Stimulated activated CD4-positive, alpha-beta T cell treated with anti-CD3 and anti-CD28 coated beads, Interleukin-4, amount 100 ng/mL, for 24 hours (primary cell): ENCODE measurements at regions not wholly inside any gene's neighbourhood (a gene's known extent, or its start where the extent isn't known, plus 50 kb on each side); places are given as distances from the start of the nearest gene placed in this dataset.
"Not testable (repeated sequence)": the region's sequence is repeated elsewhere in the genome, so short reads cannot be mapped to it uniquely, and the experiment has no call there.

Experiments
- DNase-seq: peaks from one replicate; pipeline ENCODE4 v3.0.0-alpha.2; 2020

DNA sequence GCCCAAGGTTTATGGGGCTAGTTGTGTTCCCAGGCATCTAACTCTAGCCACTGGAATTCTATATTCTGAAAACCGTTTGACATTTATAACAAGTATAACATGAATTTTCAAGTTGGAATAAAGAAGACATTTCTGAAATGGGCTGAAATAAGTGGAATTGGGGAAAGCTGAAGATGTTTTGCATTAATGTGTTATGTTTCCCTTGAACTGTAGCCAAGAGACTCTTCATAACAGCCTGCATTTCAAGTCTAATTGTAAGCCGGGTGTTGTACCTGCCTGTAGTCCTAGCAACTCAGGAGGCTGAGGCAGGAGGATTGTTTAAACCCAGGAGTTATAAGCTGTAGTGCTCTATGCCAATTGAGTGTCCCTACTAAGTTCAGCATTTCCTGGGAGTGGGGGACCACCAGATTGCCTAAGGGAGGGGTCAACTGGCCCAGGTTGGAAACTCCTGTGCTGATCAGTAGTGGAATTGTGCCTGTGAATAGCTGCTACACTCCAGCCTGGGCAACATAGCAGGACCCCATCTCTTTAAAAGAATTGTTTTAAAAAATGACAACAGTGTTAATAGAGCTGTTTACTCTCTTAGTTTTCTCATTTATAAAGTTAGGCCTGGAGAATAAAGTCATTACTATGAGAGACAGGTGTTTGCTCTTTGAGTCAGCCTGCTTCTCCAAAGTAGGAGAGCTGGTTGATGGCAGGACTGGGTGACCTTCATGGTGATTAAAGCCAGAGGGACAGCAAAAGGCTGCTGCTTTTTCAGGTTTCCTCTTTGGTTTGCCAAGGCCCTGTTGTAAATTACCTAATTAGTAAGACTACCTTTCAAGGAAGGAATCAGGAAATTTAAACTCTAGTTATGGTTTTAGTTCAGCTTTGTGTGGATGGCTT is 483.6 kb upstream of the RGS6 start:
- DNase-seq = no peak

DNA sequence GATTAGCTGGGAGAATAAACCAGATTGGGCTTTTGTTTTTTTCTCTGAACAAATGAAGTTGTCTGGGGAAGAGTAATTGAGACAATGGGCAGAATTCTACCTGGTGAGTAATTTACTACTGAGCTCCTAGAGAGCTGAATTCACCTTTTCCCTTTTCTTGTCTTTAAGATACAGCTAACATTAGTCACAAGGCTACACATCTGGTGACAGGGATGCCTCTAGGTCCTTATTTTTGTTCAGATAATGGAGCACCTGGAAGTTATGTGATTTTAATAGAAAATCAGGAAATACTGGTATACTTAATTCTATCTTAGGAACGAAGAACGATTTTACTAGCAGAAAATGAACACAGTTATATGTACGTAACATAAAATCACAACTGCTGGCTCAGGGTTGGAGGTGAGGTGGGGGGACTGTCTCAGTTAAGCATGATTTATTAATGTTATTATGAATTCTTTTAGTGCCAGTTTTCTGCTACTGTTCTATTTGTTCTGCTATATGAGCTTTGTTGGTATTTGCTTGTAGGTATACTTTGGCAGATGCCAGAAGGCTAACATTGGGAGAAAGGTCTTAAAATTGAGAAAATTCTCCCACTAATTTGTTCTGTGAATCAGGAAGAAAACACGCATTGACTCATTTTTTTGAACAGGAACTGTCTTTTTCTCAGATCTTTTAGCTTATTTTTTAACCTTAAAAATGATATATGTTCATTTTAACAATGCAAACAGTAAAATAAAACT is 482.7 kb upstream of the RGS6 start:
- no peak for DNase-seq

DNA sequence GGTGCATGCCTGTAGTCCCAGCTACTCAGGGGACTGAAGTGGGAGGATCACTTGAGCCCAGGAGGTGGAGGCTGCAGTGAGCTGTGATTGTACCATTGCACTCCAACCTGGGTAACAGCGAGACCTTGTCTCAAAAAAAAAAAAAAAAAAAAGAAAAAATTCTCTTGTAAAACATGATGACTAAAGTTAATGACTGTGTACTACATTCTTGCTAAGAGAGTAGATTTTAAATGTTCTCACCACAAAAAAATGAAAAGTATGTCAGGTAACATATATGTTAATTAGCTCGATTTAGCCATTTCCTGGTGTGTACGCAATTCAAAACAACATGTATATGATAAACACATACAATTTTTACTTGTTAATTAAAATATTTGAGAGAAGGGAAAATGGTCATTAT is 480.7 kb upstream of the RGS6 start:
- no peak for DNase-seq

DNA sequence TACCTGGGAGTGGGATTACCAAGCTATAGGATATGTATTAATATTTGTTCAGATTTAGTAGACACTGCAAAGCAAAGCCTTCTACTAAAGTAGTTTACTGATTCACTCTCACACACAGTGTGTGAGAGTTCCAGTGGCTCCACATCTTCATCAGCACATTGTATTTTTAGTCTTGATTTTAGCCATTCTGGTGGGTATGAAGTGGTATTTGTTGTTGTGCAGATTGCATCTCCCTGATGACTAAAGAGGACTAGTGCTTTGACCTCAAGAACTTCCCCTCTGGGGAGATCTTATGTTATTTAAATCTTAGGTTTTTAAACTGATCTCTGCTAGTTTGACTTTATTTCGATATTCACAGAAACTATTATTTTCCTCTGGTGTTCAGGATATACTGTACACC is 479.7 kb upstream of the RGS6 start:
- no peak for DNase-seq

DNA sequence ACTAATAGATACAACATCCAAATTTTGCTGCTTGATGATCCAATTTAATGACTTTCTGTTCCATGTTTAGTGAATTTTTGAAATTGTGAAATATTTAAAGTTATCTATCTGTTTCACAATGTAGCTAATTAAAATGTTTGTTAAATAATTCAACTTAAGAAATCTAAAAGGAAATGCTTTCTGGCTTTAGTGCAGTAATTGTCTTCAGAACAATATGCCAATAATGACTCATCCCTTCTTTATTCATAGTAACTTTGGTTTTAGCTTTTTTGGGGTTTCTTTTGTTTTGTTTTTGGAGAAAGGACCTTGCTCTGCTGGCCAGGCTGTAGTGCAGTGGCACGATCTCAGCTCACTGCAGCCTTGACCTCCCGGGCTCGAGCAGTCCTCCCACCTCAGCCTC is 479.2 kb upstream of the RGS6 start:
- DNase-seq = no peak

DNA sequence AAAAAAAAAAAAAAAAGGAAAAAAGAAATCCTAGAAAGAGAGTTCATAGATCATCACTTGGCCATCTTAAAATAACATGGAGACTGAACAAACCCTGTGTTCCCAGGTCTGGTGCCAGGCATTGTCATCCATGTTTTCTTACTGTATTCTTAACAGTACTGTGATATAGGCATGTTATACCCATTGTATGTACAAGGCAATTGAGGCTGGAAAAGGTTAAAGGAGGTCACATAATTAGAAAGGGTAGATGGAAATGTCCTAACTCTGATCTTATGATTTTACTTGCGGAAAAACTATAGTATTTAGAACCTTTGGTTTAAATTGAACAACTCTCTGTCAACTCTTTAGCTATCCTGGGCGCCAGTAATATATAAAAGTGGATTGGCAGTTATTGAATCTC is 478.2 kb upstream of the RGS6 start:
- no peak for DNase-seq

DNA sequence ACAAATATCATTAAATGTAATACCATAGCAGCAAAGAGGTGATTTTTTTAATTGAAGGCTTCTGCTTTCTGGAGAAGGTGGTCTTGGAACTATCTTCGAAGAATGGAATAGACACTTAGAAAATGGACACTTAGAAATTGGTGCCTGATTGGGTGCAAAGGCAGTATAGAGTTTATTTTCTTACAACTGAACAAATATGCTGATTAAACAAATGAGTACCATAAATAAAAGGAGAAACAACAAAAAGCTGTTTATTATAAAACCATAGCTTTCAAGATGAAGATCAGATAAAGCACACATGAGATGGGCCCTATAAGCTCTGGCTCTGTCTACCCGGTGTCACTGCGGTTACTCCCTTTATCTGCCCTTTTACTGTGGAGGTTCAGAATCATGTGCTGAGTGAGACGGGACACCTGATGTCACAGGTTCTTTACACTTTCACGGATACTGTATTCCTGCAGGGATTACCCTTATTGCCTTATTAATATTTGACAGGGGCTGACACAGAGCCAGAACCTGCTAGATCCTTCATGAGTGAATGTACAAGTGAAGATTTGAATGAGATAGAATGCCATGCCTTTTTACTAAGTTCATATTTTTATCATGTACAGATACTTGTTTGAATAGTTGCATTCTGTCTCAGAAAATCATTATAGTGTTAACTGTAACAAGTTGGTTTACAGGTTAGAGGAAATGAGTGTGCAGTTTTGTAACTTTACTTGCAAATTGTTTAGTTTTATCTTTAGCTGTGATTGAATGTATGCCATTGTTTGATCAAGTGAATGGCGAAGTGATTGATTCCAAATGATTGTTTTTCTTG is 477.5 kb upstream of the RGS6 start:
- DNase-seq = no peak

DNA sequence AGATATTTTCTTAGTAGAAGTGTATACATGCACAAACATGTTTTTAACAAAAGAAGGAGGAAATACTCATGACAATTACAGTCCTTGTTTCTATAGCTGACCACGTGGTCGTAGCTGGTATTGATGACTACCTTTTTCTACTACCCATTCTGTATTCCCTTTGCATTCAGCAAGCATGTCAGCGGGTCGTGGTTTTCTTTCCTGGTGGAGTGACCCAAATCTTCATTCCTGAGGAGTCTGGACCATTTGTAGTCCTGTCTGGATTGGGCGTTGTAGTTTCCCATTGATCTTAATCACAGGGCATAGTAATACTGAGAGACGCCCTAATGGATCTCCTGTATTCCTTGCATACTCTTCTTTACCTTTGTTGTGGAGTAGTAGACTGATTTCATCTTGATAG is 472.1 kb upstream of the RGS6 start:
- no peak for DNase-seq

DNA sequence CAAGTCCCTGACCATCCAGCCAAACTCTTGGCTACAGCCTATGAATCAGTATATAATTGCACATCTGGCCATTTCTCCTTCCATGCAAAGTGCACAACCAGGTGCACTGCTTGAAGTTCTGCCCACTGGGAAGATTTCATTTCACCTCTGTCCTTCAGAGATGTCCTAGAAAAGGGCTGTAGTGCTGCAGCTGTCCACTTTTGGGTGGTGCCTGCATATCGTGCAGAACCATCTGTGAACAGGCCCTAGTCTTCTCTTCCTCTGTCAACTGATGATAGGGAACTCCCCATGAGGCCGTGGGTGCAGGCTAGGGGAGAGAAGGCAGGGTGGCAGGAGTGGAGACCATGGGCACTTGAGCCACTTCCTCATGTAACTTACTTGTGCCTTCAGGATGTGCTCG is 470.6 kb upstream of the RGS6 start:
- DNase-seq = not testable (repeated sequence)

DNA sequence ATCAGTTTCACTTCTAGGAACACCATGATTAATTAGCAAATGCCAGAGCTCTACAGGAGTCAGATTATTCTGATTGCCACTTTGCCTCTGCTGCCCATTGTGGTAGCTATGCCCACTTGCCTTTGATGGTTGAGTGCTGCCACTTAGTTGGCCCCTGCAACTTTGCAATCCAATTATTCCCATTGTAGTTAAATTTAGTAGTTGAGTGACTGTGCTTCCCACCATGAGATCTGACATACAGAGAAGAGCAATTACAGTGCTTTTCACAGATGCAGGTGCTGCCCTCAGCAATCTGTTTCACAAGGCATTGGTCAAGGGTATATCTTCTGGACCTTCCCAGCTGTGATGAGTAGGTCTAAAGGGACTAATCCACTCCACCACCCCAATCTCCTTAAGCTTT is 468.4 kb upstream of the RGS6 start:
- no peak for DNase-seq

DNA sequence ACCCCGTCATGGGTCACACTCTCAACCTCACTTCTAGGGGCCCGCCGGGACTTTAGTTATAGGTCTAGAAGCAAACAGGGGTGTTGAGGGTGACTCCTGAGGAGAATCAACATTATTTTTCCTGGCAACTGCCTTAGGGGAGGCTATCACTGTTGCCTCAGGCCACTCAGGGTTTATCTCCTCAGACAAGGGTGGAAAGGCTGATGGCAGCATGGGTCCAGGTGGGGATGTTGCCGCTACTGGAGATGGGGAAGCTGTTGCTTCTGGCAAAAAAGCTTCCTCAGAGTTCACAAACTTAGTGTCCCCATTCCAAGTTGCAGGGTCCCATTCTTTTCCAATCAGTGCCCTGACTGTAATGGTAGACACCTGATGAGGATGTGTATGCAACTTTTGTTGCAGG is 467.4 kb upstream of the RGS6 start:
- DNase-seq = no peak

DNA sequence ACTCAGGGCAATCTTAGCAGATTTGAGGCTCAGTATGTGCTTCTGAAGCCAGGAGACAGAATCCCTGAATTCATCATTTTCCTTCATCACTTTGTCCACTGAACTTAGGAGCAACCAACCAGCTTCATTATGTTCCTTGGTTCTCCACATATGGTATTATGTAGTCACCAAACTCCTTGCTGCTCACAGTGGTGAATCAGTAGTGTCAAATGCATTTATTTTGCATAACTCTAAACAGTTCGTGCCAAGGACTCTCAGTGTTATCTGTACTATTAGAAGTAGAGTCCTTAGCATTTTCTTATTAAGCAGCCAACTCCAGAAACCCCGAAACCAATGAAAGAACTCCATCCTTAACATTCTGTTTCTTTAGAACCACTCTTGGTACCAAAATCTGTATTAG is 466.9 kb upstream of the RGS6 start:
- DNase-seq = no peak

DNA sequence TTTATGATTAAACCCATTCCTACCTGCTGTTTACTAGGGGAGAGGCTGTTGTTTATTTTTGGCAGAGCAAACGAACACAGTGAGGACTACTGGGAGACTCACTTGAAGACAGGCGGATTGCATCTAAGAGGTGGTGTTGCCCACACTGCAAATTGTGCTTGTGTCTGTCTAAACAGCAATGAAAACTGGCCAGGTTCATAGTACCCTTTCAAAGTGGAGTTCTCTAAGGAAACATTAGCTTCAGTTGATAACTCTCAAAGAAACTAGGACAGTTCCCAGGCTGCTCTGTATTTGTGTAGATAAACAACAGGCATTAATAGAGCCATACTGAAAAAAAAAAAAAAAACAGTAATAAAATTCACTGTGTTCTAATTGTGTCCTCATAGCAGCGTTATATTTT is 466.0 kb upstream of the RGS6 start:
- no peak for DNase-seq

DNA sequence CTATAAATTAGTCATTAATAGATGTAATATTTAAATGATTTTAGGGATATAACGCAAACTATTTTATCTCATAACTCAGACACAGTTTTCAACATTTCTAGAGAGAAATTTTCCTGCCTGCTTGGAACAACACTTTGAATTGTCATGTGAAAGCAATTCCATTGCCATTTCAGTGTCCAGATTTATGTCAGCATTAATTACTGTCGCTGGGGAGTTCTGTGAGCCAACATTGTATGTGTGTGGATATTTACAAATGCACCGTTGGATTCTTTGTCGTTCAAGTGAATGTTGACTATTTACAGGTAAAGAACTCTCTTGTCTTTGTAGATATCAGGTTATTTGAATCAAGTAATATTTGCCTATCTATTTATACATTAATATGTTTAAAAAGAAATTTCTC is 465.3 kb upstream of the RGS6 start:
- DNase-seq = no peak

DNA sequence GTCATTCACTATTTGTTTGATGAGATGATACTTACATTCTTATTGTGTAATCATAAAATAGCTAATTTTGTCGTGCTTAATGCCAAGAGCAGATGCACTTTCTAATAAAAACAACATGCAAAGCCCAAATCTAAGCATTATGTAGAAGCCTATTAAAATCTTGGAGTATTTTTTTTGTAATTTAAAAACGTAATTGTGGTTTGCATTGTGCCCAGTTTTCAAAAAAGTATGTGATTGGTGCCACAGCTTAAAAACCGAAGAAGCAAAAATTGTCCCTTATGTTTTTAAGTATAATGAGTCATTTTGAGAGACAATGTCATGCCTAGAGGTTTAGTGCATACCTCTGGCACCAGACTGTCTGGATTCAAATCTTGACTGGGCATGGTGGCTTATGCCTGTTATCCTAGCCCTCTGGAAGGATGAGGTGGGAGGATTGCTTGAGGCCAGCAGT is 464.8 kb upstream of the RGS6 start:
- DNase-seq = no peak

DNA sequence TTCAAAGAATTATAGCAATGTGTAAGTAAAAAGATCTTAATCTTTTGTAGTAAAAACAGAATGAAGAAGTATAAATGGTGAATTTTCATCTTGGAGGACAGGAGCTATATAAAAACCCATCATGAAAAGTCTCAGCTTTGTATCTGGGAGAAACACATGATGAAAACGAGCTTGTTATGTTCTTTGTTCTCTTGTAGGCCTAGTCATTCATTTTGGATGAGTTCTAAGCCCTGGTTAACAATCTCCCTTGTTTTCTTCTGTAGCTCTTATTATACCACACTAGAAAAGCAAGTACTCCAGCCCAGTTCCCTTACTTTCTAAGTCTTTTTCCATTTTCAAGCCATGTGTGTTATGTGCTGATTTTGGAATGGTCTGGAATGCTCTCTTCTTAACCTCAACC is 463.5 kb upstream of the RGS6 start:
- no peak for DNase-seq

DNA sequence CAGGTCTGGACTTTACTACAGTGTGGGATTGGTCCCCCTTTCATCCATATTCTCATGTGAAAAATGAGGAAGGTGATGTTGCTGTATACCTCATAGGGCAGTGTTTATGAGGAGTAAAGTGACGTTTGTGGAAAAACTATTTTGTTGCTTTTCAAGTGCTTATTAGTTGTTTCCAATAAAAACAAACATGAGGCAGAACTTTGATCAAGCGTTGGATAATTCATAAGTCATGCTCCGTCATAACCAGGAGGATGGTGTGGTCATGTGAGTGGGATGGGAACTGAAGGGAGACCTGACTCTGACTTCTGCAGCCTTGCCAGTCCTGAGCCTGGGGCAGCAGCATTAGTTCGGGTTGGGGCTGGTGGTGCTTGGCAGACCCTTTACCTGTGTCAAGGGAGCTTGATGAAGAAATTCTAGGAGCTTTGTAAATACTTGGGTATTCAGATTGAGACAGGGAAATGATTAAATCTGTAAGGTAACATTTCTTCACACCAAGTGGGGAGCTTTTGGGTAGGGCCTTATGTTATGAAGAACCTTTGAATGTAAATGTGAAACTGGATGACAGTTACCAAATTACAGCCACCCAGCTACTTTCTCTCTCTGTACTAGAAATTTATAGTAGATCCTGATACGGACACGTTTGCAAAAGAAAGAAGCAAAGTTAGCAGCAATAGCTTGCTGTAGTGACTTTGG is 462.4 kb upstream of the RGS6 start:
- DNase-seq = no peak

DNA sequence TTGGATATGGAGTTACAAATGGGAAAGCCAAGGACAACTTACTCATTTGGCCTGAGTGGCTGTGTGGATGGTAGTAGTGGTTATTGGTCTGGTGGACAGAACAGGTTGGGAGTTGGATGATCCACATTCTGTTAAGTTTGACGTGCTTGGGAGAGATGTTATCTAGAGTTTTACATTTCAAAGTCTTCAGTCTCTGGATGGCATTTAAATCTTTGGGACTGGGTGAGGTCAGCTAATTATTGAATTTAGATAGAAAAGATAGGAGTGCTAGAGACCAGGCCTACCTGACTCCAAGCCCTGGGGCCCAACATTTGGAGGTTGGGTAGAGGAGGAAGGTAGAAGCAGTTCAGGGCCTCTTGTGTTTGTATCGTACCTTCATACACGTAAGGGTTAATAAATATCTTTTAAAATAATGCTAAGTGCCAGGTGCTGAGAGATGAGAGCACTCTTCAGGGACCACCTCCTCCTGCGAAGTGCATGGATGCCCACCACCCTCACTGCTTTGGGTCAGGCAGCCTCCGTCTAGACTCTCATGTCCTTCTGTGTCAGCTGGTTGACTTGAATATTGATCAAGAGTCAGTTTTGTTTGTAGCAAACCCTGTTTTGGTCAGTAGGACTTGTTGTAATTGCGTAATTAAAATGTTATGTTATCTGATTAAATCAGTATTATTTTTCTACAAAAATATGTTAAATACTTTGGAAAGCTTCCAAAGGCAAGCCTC is 460.4 kb upstream of the RGS6 start:
- DNase-seq = no peak

DNA sequence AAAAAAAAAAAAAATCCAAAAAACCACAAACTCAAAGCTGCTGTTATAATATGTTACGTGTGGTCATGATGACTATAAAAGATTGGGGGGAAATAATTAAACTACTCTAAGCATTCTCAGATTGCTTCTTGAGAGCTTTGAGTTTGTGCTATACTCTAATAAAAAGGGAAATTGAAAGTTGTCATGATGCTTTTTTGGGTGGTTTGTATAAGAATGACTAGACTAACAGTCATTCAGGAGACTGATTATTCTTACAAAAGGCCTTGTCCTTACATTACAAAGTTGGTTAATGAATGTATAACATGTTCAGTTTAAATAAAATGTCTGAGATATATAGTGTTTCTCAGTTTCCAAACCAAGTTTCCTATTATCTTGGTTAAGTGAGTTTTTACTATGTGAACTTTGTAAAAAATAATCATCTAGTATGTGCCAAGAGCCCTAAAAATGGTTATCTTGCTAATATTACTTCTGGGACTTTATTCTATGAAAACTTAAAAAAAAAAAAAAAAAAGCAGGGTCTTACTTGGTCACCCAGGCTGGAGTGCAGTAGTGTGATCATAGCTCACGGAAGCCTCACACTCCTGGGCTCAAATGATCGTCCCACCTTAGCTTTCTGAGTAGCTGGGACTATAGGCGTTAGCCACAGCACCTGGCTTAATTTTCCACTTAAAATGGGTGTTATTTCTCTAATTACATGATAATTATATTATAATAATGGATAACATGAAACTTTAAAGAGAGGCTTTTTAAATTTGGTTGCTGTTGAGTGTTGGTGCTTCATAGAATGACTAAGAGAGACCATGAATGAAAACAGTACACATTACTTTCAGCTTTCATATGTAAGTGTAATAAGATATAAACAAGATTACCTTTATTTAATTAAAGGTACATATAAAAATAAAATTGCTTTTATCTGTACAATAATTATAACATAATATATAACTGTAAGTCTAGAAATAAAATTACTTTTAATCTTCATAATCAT is 459.6 kb upstream of the RGS6 start:
- no peak for DNase-seq

DNA sequence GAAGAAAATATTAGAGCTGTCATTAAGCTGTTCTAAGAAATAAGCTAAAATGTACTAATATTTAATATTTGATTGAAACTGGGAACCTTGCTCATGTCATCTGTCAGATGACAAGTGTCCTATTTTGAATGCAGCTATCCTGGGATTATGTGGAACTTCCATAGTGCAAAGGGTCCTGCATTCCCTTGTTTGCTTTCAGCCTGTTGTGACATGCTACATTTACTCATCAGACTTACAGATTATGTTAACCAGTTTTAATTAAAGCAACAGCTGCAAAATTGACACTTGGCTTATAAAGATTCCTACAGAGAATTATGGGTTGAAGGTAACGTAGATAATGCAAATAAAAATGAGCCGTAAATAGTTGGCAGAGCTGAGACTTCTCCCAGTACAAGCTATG is 458.4 kb upstream of the RGS6 start:
- DNase-seq = no peak
